H7 (cell line): ENCODE measurements at regions not wholly inside any gene's neighbourhood (a gene's known extent, or its start where the extent isn't known, plus 50 kb on each side); places are given as distances from the start of the nearest gene placed in this dataset.
"Not testable (repeated sequence)": the region's sequence is repeated elsewhere in the genome, so short reads cannot be mapped to it uniquely, and the experiment has no call there.

Experiments
- DNase-seq: peaks from one replicate; pipeline ENCODE4 v3.0.0; 2012
- H3K27me3 ChIP-seq: 2 replicates; pipeline ENCODE4 v1.6.0; 2011; ENCODE audit warnings: mild to moderate bottlenecking, low read length; ENCODE audit not compliant: control insufficient read depth, insufficient read depth
- H3K36me3 ChIP-seq: replicated peaks from 2 replicates; pipeline ENCODE4 v1.5.1; 2011; ENCODE audit warnings: low read length; ENCODE audit not compliant: control insufficient read depth, insufficient read depth
- H3K4me3 ChIP-seq: 2 replicates; pipeline ENCODE4 v1.5.1; 2011; ENCODE audit warnings: low read depth, mild to moderate bottlenecking, control low read depth, low read length, moderate library complexity; ENCODE audit not compliant: insufficient read depth

GRCh38 chr10:28089467-28089866 is 90.6 kb upstream of the ODAD2 start:
- Histone ChIP-seq H3K36me3 (no peaks in the 10 kb centered on the region), H3K27me3 (no peaks in the 10 kb centered on the region), H3K4me3 (no peak overlapping the region)
- no peak for DNase-seq

DNA sequence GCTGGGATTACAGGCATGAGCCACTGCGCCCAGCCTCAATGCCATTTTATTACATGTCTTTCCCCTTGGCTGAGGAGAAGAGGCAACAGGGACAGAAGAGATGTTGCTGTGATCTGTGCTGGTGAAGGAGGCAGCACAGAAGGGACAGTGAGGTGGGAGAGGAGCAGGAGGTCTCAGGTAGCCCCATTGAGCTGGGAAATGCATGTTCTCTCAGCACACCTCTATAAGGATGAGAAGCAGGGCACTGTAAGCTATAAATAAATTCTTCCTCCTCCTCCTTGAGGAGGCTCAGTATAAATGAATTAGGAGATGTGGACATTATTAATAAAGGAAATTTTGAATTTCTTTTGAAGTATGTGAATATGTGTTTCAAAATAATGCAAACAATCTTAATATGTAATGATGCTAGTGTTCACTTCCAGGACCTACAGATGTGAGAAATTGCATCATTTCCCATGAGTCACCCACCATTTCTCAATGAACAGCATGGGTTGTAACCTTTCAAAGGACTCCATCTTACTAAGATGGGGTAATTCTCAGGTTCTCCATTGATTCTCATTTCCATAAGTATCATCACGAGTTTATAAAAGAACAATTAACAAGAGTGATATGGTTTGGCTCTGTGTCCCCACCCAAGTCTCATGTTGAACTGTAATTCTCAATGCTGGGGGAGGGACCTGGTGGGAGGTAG is 88.9 kb upstream of the ODAD2 start:
- DNase-seq: no peak
- H3K36me3 ChIP-seq: no peaks in the 10 kb centered on the region
- no peak overlapping the region for H3K4me3 ChIP-seq
- no peaks in the 10 kb centered on the region for H3K27me3 ChIP-seq

DNA sequence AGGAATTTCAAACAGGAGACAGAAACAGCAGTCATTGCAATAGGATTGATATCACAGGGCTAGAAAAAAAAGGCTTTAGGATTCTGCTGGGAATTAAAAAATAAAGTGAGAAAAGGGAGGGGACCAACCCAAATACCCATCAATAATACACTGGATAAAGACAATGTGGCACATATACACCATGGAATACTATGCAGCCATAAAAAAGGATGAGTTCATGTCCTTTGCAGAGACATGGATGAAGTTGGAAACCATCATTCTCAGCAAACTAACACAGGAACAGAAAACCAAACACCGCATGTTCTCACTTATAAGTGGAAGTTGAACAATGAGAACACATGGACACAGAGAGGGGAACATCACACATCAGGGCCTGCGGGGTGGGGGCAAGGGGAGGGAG is 86.9 kb upstream of the ODAD2 start:
- DNase-seq, H3K27me3 ChIP-seq, H3K4me3 ChIP-seq, H3K36me3 ChIP-seq: not testable (repeated sequence)

GRCh38 chr10:28082885-28083284 is 84.0 kb upstream of the ODAD2 start:
- DNase-seq: no peak
- Histone ChIP-seq H3K27me3 (no peaks in the 10 kb centered on the region), H3K4me3 (no peak overlapping the region), H3K36me3 (no peaks in the 10 kb centered on the region)

DNA sequence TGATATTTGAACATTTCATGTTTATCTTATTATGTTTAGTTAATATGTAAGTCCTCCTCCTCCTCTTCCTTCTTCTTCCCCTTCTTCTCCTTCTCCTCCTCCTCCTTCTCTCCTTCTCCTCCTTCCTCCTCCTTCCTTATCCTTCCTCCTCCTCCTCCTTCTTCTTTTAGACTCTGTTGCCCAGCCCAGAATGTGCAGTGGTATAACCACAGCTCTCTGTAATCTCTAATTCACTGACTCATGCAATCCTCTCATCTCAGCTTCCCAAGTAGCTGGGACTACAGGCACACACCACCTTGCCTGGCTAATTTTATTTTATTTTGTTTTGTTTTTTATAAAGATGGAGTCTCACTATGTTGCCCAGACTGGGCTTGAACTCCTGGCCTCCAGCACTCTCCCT is 83.4 kb upstream of the ODAD2 start:
- no peak for DNase-seq

DNA sequence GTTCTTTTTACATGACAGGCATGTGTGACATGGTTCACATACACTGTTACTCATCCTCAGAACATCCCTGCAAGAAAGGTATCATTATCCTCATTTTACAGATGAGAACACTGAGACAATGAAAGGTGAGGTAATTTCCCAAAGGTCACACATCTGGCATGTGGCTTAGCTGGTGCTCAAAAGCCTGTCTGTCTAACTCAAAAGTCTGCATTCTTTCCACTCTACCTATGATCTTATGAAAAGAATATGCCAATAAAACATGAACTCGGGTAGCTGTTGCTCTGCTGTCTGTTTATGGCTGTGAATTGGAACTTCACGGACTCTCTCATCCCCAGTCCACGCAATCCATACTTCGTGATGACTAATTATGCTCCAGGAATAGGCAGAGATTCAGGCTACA is 79.0 kb upstream of the ODAD2 start:
- no peak overlapping the region for H3K4me3 ChIP-seq
- DNase-seq: no peak
- no peaks in the 10 kb centered on the region for H3K27me3 ChIP-seq
- no peaks in the 10 kb centered on the region for H3K36me3 ChIP-seq

More for the DNA sequence above, 83.4 kb upstream of the ODAD2 start:
- Histone ChIP-seq H3K27me3 (no peaks in the 10 kb centered on the region), H3K36me3 (no peaks in the 10 kb centered on the region), H3K4me3 (no peak overlapping the region)

DNA sequence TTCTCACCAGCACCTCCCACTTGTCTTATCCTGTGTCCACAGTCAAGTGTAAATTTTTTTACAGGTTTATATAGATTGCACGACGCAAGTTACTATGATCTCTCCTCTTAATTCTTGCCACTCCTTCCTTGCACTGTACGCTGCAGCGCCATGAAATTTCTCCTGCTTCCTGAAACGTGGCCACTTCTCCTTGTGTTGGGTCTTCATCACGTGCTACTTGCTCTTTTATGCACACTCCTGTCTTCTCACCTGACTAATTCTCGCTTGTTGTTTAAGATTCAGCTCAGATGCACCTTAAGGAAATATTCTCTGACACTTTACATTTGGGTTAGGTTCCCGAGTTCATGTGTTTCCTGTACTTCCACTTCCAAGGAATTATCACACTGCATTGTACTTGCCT is 76.5 kb upstream of the ODAD2 start:
- no peak for DNase-seq
- Histone ChIP-seq H3K27me3 (no peaks in the 10 kb centered on the region), H3K4me3 (no peak overlapping the region), H3K36me3 (no peaks in the 10 kb centered on the region)

GRCh38 chr10:28072573-28072972 is 73.7 kb upstream of the ODAD2 start:
- no peaks in the 10 kb centered on the region for H3K27me3 ChIP-seq
- no peak for DNase-seq
- no peak overlapping the region for H3K4me3 ChIP-seq
- no peaks in the 10 kb centered on the region for H3K36me3 ChIP-seq

DNA sequence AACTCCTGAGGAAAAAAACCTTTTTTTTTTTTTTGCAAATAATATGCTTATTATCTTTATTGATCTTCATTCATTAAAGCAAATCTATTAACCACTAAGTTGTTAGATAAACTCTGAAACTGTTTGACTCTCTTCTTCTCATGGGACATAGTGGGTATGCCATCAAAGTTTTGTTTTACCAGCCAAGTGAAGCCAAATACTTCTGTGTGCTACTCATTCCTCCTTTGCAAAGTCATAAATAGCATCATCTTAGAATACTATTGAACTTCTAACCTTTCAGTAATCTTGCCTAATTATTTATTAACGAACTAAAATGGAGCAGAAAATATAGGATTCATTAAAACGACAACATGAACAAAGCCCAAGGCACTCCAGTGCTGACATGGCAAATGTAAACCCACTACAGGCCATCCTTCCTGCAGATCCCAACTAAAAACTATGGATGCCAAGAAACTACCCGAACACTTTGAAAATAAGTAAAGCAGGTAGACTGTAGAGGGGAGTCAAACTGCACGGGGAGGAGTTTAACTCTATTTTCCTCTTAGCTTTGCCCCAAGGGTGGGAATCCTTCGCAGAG is 61.2 kb upstream of the ODAD2 start:
- no peak for DNase-seq

GRCh38 chr10:28058746-28059145 is 59.9 kb upstream of the ODAD2 start:
- Histone ChIP-seq H3K4me3 (no peak overlapping the region), H3K27me3 (no peaks in the 10 kb centered on the region), H3K36me3 (no peaks in the 10 kb centered on the region)
- DNase-seq: no peak

More for the DNA sequence above, 61.2 kb upstream of the ODAD2 start:
- H3K4me3 ChIP-seq: no peak overlapping the region
- no peaks in the 10 kb centered on the region for H3K27me3 ChIP-seq
- H3K36me3 ChIP-seq: no peaks in the 10 kb centered on the region

- no peak for DNase-seq
- Histone ChIP-seq H3K36me3 (no peaks in the 10 kb centered on the region), H3K4me3 (no peak overlapping the region), H3K27me3 (no peaks in the 10 kb centered on the region)
Measured at GRCh38 chr10:28054228-28054860, 55.5 kb upstream of the ODAD2 start.

GRCh38 chr10:28049286-28049685 is 50.4 kb upstream of the ODAD2 start:
- Histone ChIP-seq H3K4me3 (no peak overlapping the region), H3K36me3 (no peaks in the 10 kb centered on the region), H3K27me3 (no peaks in the 10 kb centered on the region)
- no peak for DNase-seq
